HAP-1 (cell line): ENCODE measurements at regions not wholly inside any gene's neighbourhood (a gene's known extent, or its start where the extent isn't known, plus 50 kb on each side); places are given as distances from the start of the nearest gene placed in this dataset.

Experiments
- DNase-seq, 2 experiments: peaks; one replicate each; pipeline ENCODE4 v3.0.0-alpha.2; 2016 to 2020; ENCODE audit warnings: low spot score in 2 of 2
- H3K27me3 ChIP-seq: fragments of 250-450 bp; sonication (Bioruptor Pico); 2 replicates; pipeline ENCODE4 v1.5.1; 2020; ENCODE audit warnings: low read depth, mild to moderate bottlenecking, moderate library complexity
- H3K36me3 ChIP-seq: fragments of 250-450 bp; sonication (Bioruptor Pico); replicated peaks from 2 replicates; pipeline ENCODE4 v1.5.1; 2020; ENCODE audit warnings: mild to moderate bottlenecking
- H3K4me1 ChIP-seq: fragments of 250-450 bp; sonication (Bioruptor Pico); 2 replicates; pipeline ENCODE4 v1.5.1; 2020; ENCODE audit warnings: mild to moderate bottlenecking
- H3K4me3 ChIP-seq: fragments of 250-450 bp; sonication (Bioruptor Pico); 2 replicates; pipeline ENCODE4 v1.5.1; 2020; ENCODE audit warnings: mild to moderate bottlenecking, moderate library complexity
- H3K9me3 ChIP-seq: fragments of 250-450 bp; sonication (Bioruptor Pico); 2 replicates; pipeline ENCODE4 v1.5.1; 2020; ENCODE audit warnings: mild to moderate bottlenecking, moderate library complexity
- in situ Hi-C: fragments of 300-500 bp; cut with MboI; formaldehyde crosslinking; loops from 3 replicates; pipeline ENCODE4 v1.14.3; 2020; ENCODE audit warnings: low sequenced_read_pairs, inconsistent platforms, mixed read lengths

DNA sequence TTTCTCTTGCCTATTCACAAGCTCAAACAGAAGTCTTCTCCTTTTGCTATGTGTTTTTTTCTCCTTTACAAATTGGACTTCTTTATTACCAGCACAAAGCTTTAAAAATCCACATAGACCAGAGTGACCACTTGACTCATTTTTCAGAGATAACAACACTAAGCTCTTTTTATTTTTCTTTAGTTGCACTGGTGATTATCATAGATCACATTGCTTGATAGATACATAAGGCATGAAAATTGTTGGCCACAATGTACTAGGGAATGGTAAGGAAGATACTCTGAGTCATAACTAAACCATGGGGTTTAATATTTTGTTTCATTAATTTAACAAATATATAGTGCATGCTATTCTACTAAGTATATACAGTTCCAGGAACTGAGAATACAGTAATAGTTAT lies 159.0 kb downstream of the GASK1B start:
- DNase-seq, result no peak
- in situ Hi-C loops, result no loop called here

DNA sequence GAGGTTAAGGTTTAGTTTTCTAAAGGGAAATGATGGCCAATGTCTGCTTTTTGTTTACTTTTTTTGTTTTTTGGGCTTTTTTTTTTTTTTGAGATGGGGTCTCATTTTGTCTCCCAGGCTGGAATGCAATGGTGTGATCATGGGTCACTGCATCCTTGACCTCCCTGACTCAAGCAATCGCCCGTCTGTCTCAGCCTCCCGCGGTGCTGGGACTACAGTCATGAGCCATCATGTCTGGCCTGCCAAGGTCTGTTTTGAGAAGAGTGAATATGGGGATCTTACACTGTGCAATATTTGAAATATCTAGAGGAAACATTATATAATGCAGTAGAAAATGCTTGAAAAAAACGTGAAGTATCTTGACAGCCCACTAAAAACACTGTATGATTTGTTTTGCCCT lies 162.5 kb downstream of the GASK1B start:
- Histone ChIP-seq H3K4me3 (no peak overlapping the region), H3K36me3 (no peaks in the 10 kb centered on the region), H3K9me3 (no peaks in the 10 kb centered on the region), H3K4me1 (peaks cover 11% of the 10 kb centered on the region), H3K27me3 (no peaks in the 10 kb centered on the region)
- DNase-seq, result no peak
- in situ Hi-C loops, result no loop called here

More for the DNA sequence above, 159.0 kb downstream of the GASK1B start:
- H3K36me3 ChIP-seq, result no peaks in the 10 kb centered on the region
- no peak overlapping the region for H3K4me3 ChIP-seq
- H3K9me3 ChIP-seq, result no peaks in the 10 kb centered on the region
- H3K4me1 ChIP-seq, result peaks cover 10% of the 10 kb centered on the region
- H3K27me3 ChIP-seq, result no peaks in the 10 kb centered on the region

DNA sequence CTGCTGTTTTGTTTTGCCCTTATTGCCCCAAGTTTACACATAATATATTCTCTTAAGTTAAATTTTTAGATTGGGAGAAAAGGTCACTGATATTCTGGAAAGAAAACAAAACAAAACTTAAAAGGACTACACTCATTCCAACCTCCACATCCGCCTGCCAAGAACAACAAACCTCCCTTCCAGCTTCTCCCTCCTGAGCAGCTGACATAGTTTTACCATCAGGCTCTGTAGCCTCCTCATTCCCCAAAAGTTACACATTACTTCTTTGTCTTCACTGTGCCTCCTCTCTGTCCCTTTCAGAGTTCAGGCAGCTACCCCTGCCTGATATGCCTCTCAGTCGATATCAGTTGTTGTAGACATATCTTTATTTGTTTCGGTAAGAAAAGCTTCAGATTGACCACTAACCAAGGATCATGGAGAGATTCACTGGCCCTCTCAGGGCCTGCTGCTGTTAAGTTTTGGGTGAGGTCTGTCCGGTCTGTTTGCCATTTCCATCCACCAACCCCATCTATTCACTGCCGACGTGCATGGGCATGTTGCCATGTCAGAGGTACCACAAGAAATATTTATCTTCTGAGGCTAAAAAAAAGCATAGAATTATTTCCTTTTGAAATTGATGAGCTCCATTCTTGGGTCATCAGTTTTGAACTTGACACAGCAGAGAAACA lies 164.1 kb downstream of the GASK1B start:
- H3K27me3 ChIP-seq, result no peaks in the 10 kb centered on the region
- no peak for DNase-seq
- no peaks in the 10 kb centered on the region for H3K36me3 ChIP-seq
- no peaks in the 10 kb centered on the region for H3K9me3 ChIP-seq
- peaks cover 25% of the 10 kb centered on the region for H3K4me1 ChIP-seq
- in situ Hi-C loops, result loop anchor here (5.0 kb wide), 1 partner anchor 154 kb away; no protein-coding TSS in a partner anchor
- no peak overlapping the region for H3K4me3 ChIP-seq

DNA sequence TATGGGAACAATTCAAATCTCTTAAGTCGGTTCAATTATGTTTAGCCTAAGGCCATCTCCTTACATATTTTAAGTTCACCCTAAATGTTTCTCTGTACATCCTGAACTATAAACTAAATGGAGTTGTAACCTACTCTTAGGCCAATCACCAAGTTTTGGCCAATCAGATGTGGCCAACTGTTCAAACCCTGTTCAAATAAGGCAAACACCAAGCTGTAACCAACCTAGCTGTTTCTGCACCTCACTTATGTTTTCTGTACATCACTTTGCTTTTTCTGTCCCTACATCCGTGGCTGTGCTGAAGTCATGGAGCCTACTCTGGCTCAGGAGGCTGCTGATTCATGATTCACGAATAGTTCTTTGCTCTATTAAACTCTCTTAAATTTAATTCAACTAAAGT lies 165.3 kb downstream of the GASK1B start:
- H3K4me3 ChIP-seq, result no peak overlapping the region
- DNase-seq, result no peak
- peaks cover 34% of the 10 kb centered on the region for H3K4me1 ChIP-seq
- in situ Hi-C loops, result loop anchor here (5.0 kb wide), 1 partner anchor 155 kb away; no protein-coding TSS in a partner anchor
- H3K36me3 ChIP-seq, result no peaks in the 10 kb centered on the region
- no peaks in the 10 kb centered on the region for H3K27me3 ChIP-seq
- no peaks in the 10 kb centered on the region for H3K9me3 ChIP-seq

DNA sequence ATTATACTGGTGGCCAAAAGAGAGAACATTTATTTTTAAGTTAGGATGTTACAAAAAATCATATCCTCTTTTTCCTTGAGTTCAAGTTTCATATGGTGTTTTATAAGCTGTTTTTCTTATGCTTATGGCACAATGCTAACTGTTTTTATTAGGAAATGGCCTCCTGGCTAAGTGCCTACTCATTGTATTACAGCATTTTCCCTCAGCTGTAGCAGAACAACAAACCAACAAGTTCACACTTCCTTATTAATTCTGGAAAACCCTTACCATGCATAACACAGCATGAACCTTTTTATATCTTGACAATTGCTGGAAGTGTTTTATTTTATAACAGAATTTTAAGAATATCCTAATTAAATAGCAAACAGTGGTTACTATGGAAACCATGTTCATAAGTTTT lies 165.8 kb downstream of the GASK1B start:
- Histone ChIP-seq H3K36me3 (no peaks in the 10 kb centered on the region), H3K4me3 (no peak overlapping the region), H3K9me3 (no peaks in the 10 kb centered on the region), H3K27me3 (no peaks in the 10 kb centered on the region), H3K4me1 (peaks cover 40% of the 10 kb centered on the region)
- no peak for DNase-seq
- in situ Hi-C loops, result loop anchor here (5.0 kb wide), 1 partner anchor 155 kb away; no protein-coding TSS in a partner anchor

DNA sequence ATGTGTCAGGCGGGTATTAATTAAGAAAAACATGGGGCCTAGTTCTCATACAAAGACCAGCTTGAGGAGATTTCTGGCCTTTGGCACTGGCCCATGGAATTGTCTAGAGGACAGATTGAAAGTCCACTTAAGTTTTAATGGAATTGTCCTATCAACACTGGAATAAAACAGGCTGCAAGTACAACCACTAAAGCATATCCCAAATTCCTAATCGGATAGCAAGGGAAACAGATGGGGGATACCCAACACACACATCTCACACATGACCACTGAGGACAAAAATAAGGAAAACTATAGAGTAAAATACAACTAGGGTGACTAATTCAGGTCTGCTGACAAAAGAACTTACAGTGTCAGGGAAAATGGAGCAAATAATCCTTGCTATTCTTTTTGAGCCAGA lies 167.8 kb downstream of the GASK1B start:
- DNase-seq, result no peak
- Histone ChIP-seq H3K27me3 (no peaks in the 10 kb centered on the region), H3K4me3 (no peak overlapping the region), H3K9me3 (no peaks in the 10 kb centered on the region), H3K36me3 (no peaks in the 10 kb centered on the region), H3K4me1 (peaks cover 43% of the 10 kb centered on the region)
- in situ Hi-C loops, result loop anchor here (5.0 kb wide), 1 partner anchor 157 kb away; no protein-coding TSS in a partner anchor

DNA sequence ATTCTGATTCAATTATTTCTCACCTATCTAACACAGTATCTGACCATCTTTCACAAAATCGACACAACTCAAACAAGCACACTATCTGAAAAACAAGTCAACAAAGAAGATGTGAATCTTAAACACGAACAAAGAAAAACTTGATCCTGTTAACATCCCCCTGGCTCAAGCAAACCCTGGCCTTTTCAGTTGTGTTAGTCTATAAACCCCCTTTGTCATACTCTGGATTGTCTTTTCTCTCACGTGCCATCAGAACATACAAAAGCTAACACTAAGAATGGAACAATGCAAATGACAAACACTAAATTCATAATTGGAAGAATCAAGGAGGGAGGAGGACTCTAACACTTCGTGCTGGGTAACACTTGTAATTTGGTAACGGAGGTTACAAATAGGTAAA lies 168.7 kb downstream of the GASK1B start:
- H3K4me1 ChIP-seq, result peaks cover 43% of the 10 kb centered on the region
- peak; percentile 52 to 84 for DNase-seq
- no peak overlapping the region for H3K4me3 ChIP-seq
- H3K9me3 ChIP-seq, result no peaks in the 10 kb centered on the region
- no peaks in the 10 kb centered on the region for H3K27me3 ChIP-seq
- in situ Hi-C loops, result no loop called here
- H3K36me3 ChIP-seq, result no peaks in the 10 kb centered on the region

DNA sequence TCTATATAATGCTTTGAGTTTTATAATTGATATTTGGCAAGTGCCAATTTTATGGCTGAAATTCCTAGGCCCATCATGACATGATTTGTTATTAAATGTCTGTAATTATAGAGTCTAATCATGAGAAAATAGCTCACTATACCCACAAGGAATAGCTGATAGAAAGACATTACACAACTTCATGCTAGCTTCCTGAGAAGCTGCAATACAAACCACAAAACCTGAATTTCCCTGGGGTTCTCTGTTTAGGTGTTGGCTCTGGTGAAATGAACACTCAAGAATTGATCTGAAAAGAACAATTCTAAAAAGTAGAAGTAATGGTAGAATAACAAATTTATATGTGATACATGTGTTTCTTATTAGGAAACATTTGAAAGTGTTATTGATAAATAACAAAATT lies 169.6 kb downstream of the GASK1B start:
- Histone ChIP-seq H3K4me1 (peaks cover 43% of the 10 kb centered on the region), H3K9me3 (no peaks in the 10 kb centered on the region), H3K4me3 (no peak overlapping the region), H3K27me3 (no peaks in the 10 kb centered on the region), H3K36me3 (no peaks in the 10 kb centered on the region)
- in situ Hi-C loops, result no loop called here
- DNase-seq, result no peak

DNA sequence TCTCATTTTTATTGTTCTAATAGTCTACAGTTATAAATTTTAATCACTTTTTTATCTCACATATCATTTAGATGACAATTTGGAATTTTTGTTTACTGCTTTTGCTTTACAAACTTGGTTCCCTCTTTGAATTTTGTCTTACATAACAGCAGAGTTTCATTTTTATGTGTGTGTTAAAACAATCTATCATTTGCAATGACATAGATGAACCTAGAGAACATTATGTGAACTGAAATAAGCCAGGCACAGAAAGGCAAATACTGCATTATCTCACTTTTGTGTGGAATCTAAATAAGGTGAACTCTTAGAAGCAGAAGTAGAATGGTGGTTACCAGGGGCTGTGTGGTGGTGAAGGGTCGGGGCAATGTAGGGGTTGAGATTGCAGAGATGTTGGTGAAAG lies 170.7 kb downstream of the GASK1B start:
- no peaks in the 10 kb centered on the region for H3K9me3 ChIP-seq
- no peak for DNase-seq
- H3K36me3 ChIP-seq, result no peaks in the 10 kb centered on the region
- in situ Hi-C loops, result no loop called here
- peaks cover 36% of the 10 kb centered on the region for H3K4me1 ChIP-seq
- H3K4me3 ChIP-seq, result no peak overlapping the region
- no peaks in the 10 kb centered on the region for H3K27me3 ChIP-seq

DNA sequence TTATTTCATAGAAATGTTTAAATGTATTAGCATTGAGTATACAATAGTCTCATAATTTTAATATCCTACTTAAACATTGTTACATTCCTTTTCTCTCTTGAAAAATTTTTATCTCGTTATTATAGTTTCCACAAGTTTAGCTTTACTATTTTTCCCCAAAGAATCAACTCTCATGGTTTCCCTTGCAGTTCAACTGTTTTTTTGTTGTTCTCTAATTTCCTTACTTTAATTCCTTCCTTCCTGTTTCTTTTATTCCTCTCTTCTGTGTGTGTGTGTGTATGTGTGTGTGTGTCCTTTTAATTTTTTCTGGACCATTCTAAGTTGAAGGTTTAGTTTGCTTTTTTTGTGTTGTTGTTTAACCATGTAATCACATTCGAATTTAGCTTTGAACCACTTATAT lies 171.1 kb downstream of the GASK1B start:
- Histone ChIP-seq H3K27me3 (no peaks in the 10 kb centered on the region), H3K9me3 (no peaks in the 10 kb centered on the region), H3K36me3 (no peaks in the 10 kb centered on the region), H3K4me1 (peaks cover 32% of the 10 kb centered on the region), H3K4me3 (no peak overlapping the region)
- in situ Hi-C loops, result no loop called here
- no peak for DNase-seq

DNA sequence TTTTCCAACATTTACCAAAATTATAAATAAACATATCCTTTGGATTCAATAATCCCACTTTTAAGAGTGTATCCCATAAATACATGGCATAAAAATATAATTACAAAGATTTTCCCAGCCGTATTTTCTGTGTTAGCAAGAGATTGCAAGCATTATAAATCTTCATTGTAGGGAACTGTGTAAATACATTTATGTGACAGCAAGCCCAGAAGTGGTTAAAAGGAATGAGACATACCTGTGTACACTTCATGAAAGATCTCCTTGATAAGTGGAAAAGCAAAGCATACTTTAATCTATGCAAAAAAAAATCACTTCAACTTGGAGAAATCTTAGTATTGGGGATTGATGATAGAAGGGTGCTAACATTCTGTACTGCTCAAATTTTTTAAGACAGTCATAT lies 173.1 kb downstream of the GASK1B start:
- Histone ChIP-seq H3K27me3 (no peaks in the 10 kb centered on the region), H3K9me3 (no peaks in the 10 kb centered on the region), H3K4me1 (peaks cover 30% of the 10 kb centered on the region), H3K4me3 (no peak overlapping the region), H3K36me3 (no peaks in the 10 kb centered on the region)
- DNase-seq, result no peak
- in situ Hi-C loops, result no loop called here

DNA sequence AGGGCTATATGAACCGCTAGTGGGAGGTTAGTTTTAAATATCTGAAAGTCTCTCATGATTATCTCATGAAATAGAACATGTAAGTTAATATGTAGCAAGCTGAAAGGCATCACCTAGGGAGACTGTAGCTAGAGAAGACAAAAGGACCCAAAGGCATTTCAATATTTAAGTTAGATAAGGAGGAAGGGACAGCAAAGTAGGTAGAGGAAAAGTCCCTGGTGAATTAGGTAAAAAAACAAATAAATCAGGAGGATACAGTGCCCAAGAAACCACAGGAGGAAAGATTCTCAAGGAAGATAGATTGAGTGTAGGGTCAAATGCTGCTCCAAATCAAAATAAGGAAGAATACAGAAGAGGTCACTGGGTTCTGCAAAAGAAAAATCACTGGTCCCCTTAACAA lies 175.5 kb downstream of the GASK1B start:
- Histone ChIP-seq H3K27me3 (no peaks in the 10 kb centered on the region), H3K9me3 (no peaks in the 10 kb centered on the region), H3K4me1 (peaks cover 13% of the 10 kb centered on the region), H3K4me3 (no peak overlapping the region), H3K36me3 (no peaks in the 10 kb centered on the region)
- DNase-seq, result no peak
- in situ Hi-C loops, result no loop called here

DNA sequence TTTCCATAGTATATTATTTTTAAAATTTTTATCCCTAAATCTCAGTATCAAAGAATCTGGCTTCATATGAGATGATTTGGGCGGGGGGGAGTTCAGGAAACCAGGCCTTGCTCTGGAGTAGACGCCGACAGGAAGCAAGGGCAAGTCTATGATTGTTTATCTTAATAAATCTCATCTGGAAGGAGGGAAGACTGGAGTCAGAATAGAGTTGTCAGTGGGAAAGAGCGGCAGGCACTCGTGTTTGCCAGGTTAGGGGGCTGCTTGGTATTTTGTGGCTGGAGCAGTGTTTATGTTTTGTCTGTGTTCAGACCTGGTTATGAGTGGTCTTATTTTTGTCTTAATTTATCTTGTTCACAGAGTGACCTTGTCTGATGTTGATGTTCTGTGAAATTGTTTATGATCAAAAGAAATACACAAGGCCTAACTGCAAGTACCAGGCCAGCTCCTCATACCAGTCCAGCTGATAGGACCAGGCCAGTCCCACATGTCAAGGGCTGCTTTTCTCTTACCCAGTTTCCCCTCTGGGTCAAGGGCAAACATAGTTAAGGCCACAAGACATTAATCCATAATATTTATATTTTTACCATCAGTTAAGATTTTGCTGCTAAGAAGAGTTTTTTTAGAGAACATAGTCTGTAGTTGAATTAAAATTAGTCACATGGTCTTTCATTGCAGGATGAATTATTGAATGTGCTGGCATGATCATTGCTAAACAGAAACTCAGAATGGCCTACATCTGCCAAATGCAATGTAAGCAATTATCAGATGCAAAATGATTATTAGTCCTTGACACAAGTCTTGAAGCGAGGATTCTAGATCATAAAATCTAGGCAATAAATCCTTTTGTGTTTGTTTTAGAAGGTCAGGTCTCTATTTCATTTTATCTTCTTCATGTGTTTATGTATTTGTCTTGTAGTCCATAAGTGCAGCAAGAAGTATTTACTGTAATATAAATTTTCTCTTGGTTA lies 176.5 kb downstream of the GASK1B start:
- Histone ChIP-seq H3K9me3 (no peaks in the 10 kb centered on the region), H3K27me3 (no peaks in the 10 kb centered on the region), H3K4me3 (no peak overlapping the region), H3K36me3 (no peaks in the 10 kb centered on the region), H3K4me1 (peaks cover 8% of the 10 kb centered on the region)
- DNase-seq, result no peak
- in situ Hi-C loops, result no loop called here

DNA sequence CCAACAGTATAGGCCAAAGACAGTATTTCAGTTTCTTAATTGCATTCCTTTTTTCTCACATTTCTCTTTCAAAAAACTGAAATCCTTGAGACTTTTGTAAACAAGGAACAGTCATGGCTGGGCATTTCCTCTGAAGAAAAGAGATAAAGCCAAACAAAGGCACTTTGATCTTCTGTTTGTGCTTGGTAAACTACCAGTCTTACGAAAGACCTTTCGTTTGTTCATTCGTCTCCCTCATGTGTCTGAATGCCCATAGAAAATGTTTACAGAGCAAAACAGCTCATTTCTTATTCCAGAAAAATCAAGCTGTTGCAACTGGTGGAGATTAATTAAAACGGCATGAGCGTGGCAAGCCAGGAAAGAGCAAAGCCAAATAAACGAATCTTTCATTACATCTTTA lies 178.0 kb downstream of the GASK1B start:
- Histone ChIP-seq H3K4me1 (peaks cover 12% of the 10 kb centered on the region), H3K27me3 (no peaks in the 10 kb centered on the region), H3K9me3 (no peaks in the 10 kb centered on the region), H3K36me3 (no peaks in the 10 kb centered on the region), H3K4me3 (no peak overlapping the region)
- no peak for DNase-seq
- in situ Hi-C loops, result no loop called here
